HG03571 (cell line): ENCODE measurements at regions not wholly inside any gene's neighbourhood (a gene's known extent, or its start where the extent isn't known, plus 50 kb on each side); places are given as distances from the start of the nearest gene placed in this dataset.
"Not testable (repeated sequence)": the region's sequence is repeated elsewhere in the genome, so short reads cannot be mapped to it uniquely, and the experiment has no call there.

ENCODE experiments used
- ATAC-seq: cut with Tn5 transposase; IDR thresholded peaks from one replicate; pipeline ENCODE4 v1.9.1; 2021; ENCODE audit not compliant: unreplicated experiment

GRCh38 chr14:83842547-83842946 is 1687.4 kb upstream of the FLRT2 start:
- ATAC-seq: no peak

GRCh38 chr14:83847102-83847501 is 1682.8 kb upstream of the FLRT2 start:
- no peak for ATAC-seq

GRCh38 chr14:83850092-83850491 is 1679.9 kb upstream of the FLRT2 start:
- ATAC-seq: no peak

- ATAC-seq: no peak
Measured at GRCh38 chr14:83856334-83856733, 1673.6 kb upstream of the FLRT2 start.

- ATAC-seq: no peak
Measured at GRCh38 chr14:83860631-83861155, 1669.3 kb upstream of the FLRT2 start.

- ATAC-seq: no peak
Measured at GRCh38 chr14:83863042-83863774, 1666.7 kb upstream of the FLRT2 start.

- ATAC-seq: no peak
Measured at GRCh38 chr14:83864106-83864505, 1665.8 kb upstream of the FLRT2 start.

- no peak for ATAC-seq
Measured at GRCh38 chr14:83867566-83868225, 1662.2 kb upstream of the FLRT2 start.

GRCh38 chr14:83870546-83871270 is 1659.2 kb upstream of the FLRT2 start:
- no peak for ATAC-seq

GRCh38 chr14:83873669-83874068 is 1656.3 kb upstream of the FLRT2 start:
- ATAC-seq: no peak

- no peak for ATAC-seq
Measured at GRCh38 chr14:83874662-83875061, 1655.3 kb upstream of the FLRT2 start.

GRCh38 chr14:83883732-83884131 is 1646.2 kb upstream of the FLRT2 start:
- ATAC-seq: no peak

GRCh38 chr14:83885837-83886293 is 1644.1 kb upstream of the FLRT2 start:
- ATAC-seq: no peak

GRCh38 chr14:83887866-83888265 is 1642.1 kb upstream of the FLRT2 start:
- no peak for ATAC-seq

GRCh38 chr14:83893447-83893846 is 1636.5 kb upstream of the FLRT2 start:
- no peak for ATAC-seq

- ATAC-seq: no peak
Measured at GRCh38 chr14:83894568-83894967, 1635.4 kb upstream of the FLRT2 start.

- not testable (repeated sequence) for ATAC-seq
Measured at GRCh38 chr14:83898558-83898957, 1631.4 kb upstream of the FLRT2 start.

- ATAC-seq: no peak
Measured at GRCh38 chr14:83899706-83900105, 1630.2 kb upstream of the FLRT2 start.

GRCh38 chr14:83905157-83905556 is 1624.8 kb upstream of the FLRT2 start:
- ATAC-seq: no peak

- ATAC-seq: no peak
Measured at GRCh38 chr14:83908419-83908818, 1621.5 kb upstream of the FLRT2 start.

- ATAC-seq: no peak
Measured at GRCh38 chr14:83909507-83909906, 1620.4 kb upstream of the FLRT2 start.
